Trophoblast cell (in vitro differentiated cells and primary cell): ENCODE measurements at regions not wholly inside any gene's neighbourhood (a gene's known extent, or its start where the extent isn't known, plus 50 kb on each side); places are given as distances from the start of the nearest gene placed in this dataset.
A peak's percentile ranks its signal among the peaks of the same experiment; 100 is the strongest.

ENCODE experiments used
- DNase-seq, 2 donors: peaks; one replicate each; pipeline ENCODE4 v3.0.0-alpha.2; 2016
- H2AFZ ChIP-seq: 2 replicates; pipeline ENCODE4 v1.6.1; 2013; ENCODE audit warnings: low read length, moderate library complexity, mild to moderate bottlenecking; ENCODE audit not compliant: insufficient read depth, poor library complexity
- H2AK5ac ChIP-seq: 2 replicates; pipeline ENCODE4 v1.6.1; 2013; ENCODE audit warnings: mild to moderate bottlenecking, low read length
- H2BK120ac ChIP-seq: 2 replicates; pipeline ENCODE4 v1.6.1; 2013; ENCODE audit warnings: low read length, mild to moderate bottlenecking, moderate library complexity; ENCODE audit not compliant: insufficient read depth, poor library complexity
- H2BK12ac ChIP-seq: 2 replicates; pipeline ENCODE4 v1.6.1; 2013; ENCODE audit warnings: mild to moderate bottlenecking, low read length, moderate library complexity
- H2BK5ac ChIP-seq: 2 replicates; pipeline ENCODE4 v1.6.1; 2013; ENCODE audit warnings: low read length, low read depth, moderate library complexity, mild to moderate bottlenecking; ENCODE audit not compliant: poor library complexity
- H3K14ac ChIP-seq: 2 replicates; pipeline ENCODE4 v1.6.1; 2013; ENCODE audit warnings: mild to moderate bottlenecking, low read length
- H3K18ac ChIP-seq: 2 replicates; pipeline ENCODE4 v1.6.1; 2013; ENCODE audit warnings: mild to moderate bottlenecking, low read length
- H3K23ac ChIP-seq: 2 replicates; pipeline ENCODE4 v1.6.1; 2013; ENCODE audit warnings: low read length
- H3K27ac ChIP-seq: 2 replicates; pipeline ENCODE4 v1.5.1; 2013; ENCODE audit warnings: low read depth, mild to moderate bottlenecking, inconsistent platforms, low read length, moderate library complexity
- H3K27me3 ChIP-seq: 2 replicates; pipeline ENCODE4 v1.6.1; 2013; ENCODE audit warnings: inconsistent platforms, mild to moderate bottlenecking, low read length, moderate library complexity; ENCODE audit not compliant: insufficient read depth
- H3K36me3 ChIP-seq, 2 experiments: 1 replicate in 1 of 2; 2 replicates in 1 of 2; pipeline ENCODE4 v1.6.1; 2013; ENCODE audit warnings: low read length in 2 of 2, mild to moderate bottlenecking in 2 of 2, moderate library complexity in 1 of 2; ENCODE audit not compliant: insufficient read depth in 2 of 2, control insufficient read depth in 1 of 2
- H3K4ac ChIP-seq: 2 replicates; pipeline ENCODE4 v1.6.1; 2013; ENCODE audit warnings: low read depth, mild to moderate bottlenecking, low read length, moderate library complexity
- H3K4me1 ChIP-seq, 2 experiments: 1 replicate in 1 of 2; 2 replicates in 1 of 2; pipeline ENCODE4 v1.6.1; 2013; ENCODE audit warnings: low read length in 2 of 2, mild to moderate bottlenecking in 2 of 2, moderate library complexity in 1 of 2; ENCODE audit not compliant: insufficient read depth in 2 of 2, control insufficient read depth in 1 of 2
- H3K4me2 ChIP-seq: 2 replicates; pipeline ENCODE4 v1.6.1; 2013; ENCODE audit warnings: inconsistent platforms, mild to moderate bottlenecking, low read length, moderate library complexity
- H3K4me3 ChIP-seq: 2 replicates; pipeline ENCODE4 v1.5.1; 2013; ENCODE audit warnings: mild to moderate bottlenecking, low read depth, low read length, inconsistent platforms
- H3K79me1 ChIP-seq: one replicate; pipeline ENCODE4 v1.6.1; 2013; ENCODE audit warnings: low read length
- H3K79me2 ChIP-seq: 2 replicates; pipeline ENCODE4 v1.6.1; 2013; ENCODE audit warnings: low read length, mild to moderate bottlenecking; ENCODE audit not compliant: control insufficient read depth, insufficient read depth, poor library complexity
- H3K9ac ChIP-seq: 2 replicates; pipeline ENCODE4 v1.6.1; 2013; ENCODE audit warnings: mild to moderate bottlenecking, low read length
- H3K9me3 ChIP-seq: 2 replicates; pipeline ENCODE4 v1.6.1; 2013; ENCODE audit warnings: low read depth, mild to moderate bottlenecking, control low read depth, inconsistent platforms, low read length; ENCODE audit not compliant: insufficient read depth
- H4K12ac ChIP-seq: 2 replicates; pipeline ENCODE4 v1.6.1; 2013; ENCODE audit warnings: low read depth, mild to moderate bottlenecking, low read length, moderate library complexity
- H4K8ac ChIP-seq: 2 replicates; pipeline ENCODE4 v1.6.1; 2013; ENCODE audit warnings: low read depth, mild to moderate bottlenecking, low read length, moderate library complexity
- H4K91ac ChIP-seq: one replicate; pipeline ENCODE4 v1.6.1; 2013; ENCODE audit warnings: low read depth, mild to moderate bottlenecking, low read length, moderate library complexity
- WGBS: extraction: QIAGEN DNeasy Blood & Tissue Kit; methylation state at CpG from one replicate; pipeline ENCODE4 v1.1.7; 2013; ENCODE audit warnings: missing lambda C conversion rate; ENCODE audit not compliant: insufficient read length, insufficient coverage; ENCODE audit errors: extremely low coverage; 5-methylcytosine and 5-hydroxymethylcytosine counted together

GRCh38 chrX:66544181-66544580 lies 94.7 kb downstream of the EDA2R start:
- no peak overlapping the region for H2BK12ac ChIP-seq
- H3K23ac ChIP-seq = no peak overlapping the region
- no peak overlapping the region for H3K9ac ChIP-seq
- no peaks in the 10 kb centered on the region for H3K4me1 ChIP-seq
- no peaks in the 10 kb centered on the region for H3K79me2 ChIP-seq
- H4K12ac ChIP-seq = no peak overlapping the region
- no peaks in the 10 kb centered on the region for H3K27me3 ChIP-seq
- no peak overlapping the region for H2AK5ac ChIP-seq
- H3K36me3 ChIP-seq = no peaks in the 10 kb centered on the region
- H3K79me1 ChIP-seq = no peaks in the 10 kb centered on the region
- no peak overlapping the region for H4K8ac ChIP-seq
- no peak overlapping the region for H3K27ac ChIP-seq
- H2BK120ac ChIP-seq = no peak overlapping the region
- no peak overlapping the region for H2AFZ ChIP-seq
- no peak overlapping the region for H3K14ac ChIP-seq
- H3K18ac ChIP-seq = no peak overlapping the region
- DNase-seq = no peak
- no peak overlapping the region for H3K4me2 ChIP-seq
- H3K4me3 ChIP-seq = no peak overlapping the region
- no peak overlapping the region for H3K4ac ChIP-seq
- H3K9me3 ChIP-seq = no peaks in the 10 kb centered on the region
- no peak overlapping the region for H4K91ac ChIP-seq
- no peak overlapping the region for H2BK5ac ChIP-seq

DNA sequence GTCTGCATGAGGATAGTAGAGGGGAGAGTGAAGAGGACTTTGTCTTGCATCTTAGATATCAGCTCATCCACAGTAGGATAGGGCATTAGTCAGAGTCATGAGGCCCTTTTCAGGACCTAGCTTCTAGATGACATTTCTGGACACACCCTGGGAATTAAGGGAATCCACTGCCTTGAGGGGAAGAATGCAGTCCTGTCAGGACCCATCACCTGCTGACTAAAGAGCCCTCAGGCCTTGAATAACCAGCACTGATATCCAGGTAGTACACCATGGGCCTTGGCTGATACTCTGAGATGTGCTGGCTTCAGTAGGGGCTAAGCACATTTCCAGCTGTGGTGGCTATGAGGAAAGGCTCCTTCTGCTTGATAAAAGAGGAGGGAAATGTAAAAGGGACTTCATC lies 134.4 kb downstream of the EDA2R start:
- Histone ChIP-seq H3K14ac (no peak overlapping the region), H4K12ac (no peak overlapping the region), H2AFZ (no peak overlapping the region), H3K9ac (no peak overlapping the region), H3K4me2 (no peak overlapping the region), H3K4ac (no peak overlapping the region), H3K79me2 (no peaks in the 10 kb centered on the region), H2BK5ac (no peak overlapping the region), H3K36me3 (no peaks in the 10 kb centered on the region), H3K4me3 (no peak overlapping the region), H3K9me3 (peaks cover 3% of the 10 kb centered on the region), H4K8ac (no peak overlapping the region), H3K4me1 (no peaks in the 10 kb centered on the region), H3K18ac (no peak overlapping the region), H3K27me3 (no peaks in the 10 kb centered on the region), H3K23ac (no peak overlapping the region), H2BK120ac (no peak overlapping the region), H4K91ac (no peak overlapping the region), H3K79me1 (no peaks in the 10 kb centered on the region), H2BK12ac (no peak overlapping the region), H2AK5ac (no peak overlapping the region), H3K27ac (no peak overlapping the region)
- DNase-seq = peak; percentile 70 to 73

- no peak overlapping the region for H4K91ac ChIP-seq
- no peak overlapping the region for H4K12ac ChIP-seq
- no peak overlapping the region for H3K4me2 ChIP-seq
- no peak overlapping the region for H3K9ac ChIP-seq
- no peak overlapping the region for H3K14ac ChIP-seq
- no peak overlapping the region for H3K18ac ChIP-seq
- H2BK120ac ChIP-seq = no peak overlapping the region
- H3K27me3 ChIP-seq = no peaks in the 10 kb centered on the region
- H3K79me1 ChIP-seq = no peaks in the 10 kb centered on the region
- peaks cover 15% of the 10 kb centered on the region for H3K9me3 ChIP-seq
- no peak overlapping the region for H2BK5ac ChIP-seq
- H2BK12ac ChIP-seq = no peak overlapping the region
- no peak overlapping the region for H4K8ac ChIP-seq
- no peak overlapping the region for H3K4me3 ChIP-seq
- H3K4me1 ChIP-seq = no peaks in the 10 kb centered on the region
- WGBS = no CpG with 5 or more reads among the region's 19 CpGs
- no peaks in the 10 kb centered on the region for H3K36me3 ChIP-seq
- H3K79me2 ChIP-seq = no peaks in the 10 kb centered on the region
- H2AFZ ChIP-seq = no peak overlapping the region
- no peak overlapping the region for H3K4ac ChIP-seq
- H2AK5ac ChIP-seq = no peak overlapping the region
- no peak for DNase-seq
- no peak overlapping the region for H3K27ac ChIP-seq
- H3K23ac ChIP-seq = no peak overlapping the region
Observed at GRCh38 chrX:66498672-66499296, 140.1 kb downstream of the EDA2R start.

- no peak overlapping the region for H3K27ac ChIP-seq
- H3K79me1 ChIP-seq = no peaks in the 10 kb centered on the region
- H4K8ac ChIP-seq = no peak overlapping the region
- WGBS = no CpG with 5 or more reads among the region's 5 CpGs
- H3K18ac ChIP-seq = no peak overlapping the region
- H3K27me3 ChIP-seq = no peaks in the 10 kb centered on the region
- no peak overlapping the region for H3K4ac ChIP-seq
- H3K23ac ChIP-seq = no peak overlapping the region
- DNase-seq = no peak
- no peaks in the 10 kb centered on the region for H3K79me2 ChIP-seq
- H2BK120ac ChIP-seq = no peak overlapping the region
- no peak overlapping the region for H4K91ac ChIP-seq
- H2AFZ ChIP-seq = no peak overlapping the region
- H3K4me2 ChIP-seq = no peak overlapping the region
- no peaks in the 10 kb centered on the region for H3K36me3 ChIP-seq
- no peak overlapping the region for H2BK12ac ChIP-seq
- H2BK5ac ChIP-seq = no peak overlapping the region
- no peak overlapping the region for H3K9ac ChIP-seq
- H3K9me3 ChIP-seq = peaks cover 8% of the 10 kb centered on the region
- no peaks in the 10 kb centered on the region for H3K4me1 ChIP-seq
- no peak overlapping the region for H3K4me3 ChIP-seq
- H2AK5ac ChIP-seq = no peak overlapping the region
- no peak overlapping the region for H4K12ac ChIP-seq
- H3K14ac ChIP-seq = no peak overlapping the region
Observed at GRCh38 chrX:66489339-66489738, 149.5 kb downstream of the EDA2R start.
